ENCODE measurements at regions not wholly inside any gene's neighbourhood (a gene's known extent, or its start where the extent isn't known, plus 50 kb on each side); places are given as distances from the start of the nearest gene placed in this dataset.

GRCh38 chr7:114343949-114344708 is 70.5 kb upstream of the FOXP2 start:
- Histone ChIP-seq H3K27me3 (ENCODE audit: control insufficient read depth, extremely low read depth, insufficient read depth, low read length) (no peaks in the 10 kb centered on the region), H3K4me3 (ENCODE audit: control insufficient read depth in 2 of 3, extremely low read depth in 1 of 3, insufficient read depth in 2 of 3, low read depth in 1 of 3, low read length in 3 of 3) (no peak overlapping the region), H3K27ac (ENCODE audit: control insufficient read depth, insufficient read depth, low read length) (no peak overlapping the region), H3K9me1 (ENCODE audit: control insufficient read depth, extremely low read depth, insufficient read depth, low read length) (no peaks in the 10 kb centered on the region), H2AFZ (ENCODE audit: control insufficient read depth, low read length) (no peak overlapping the region), H3K9ac (ENCODE audit: control insufficient read depth, extremely low read depth, insufficient read depth, low read length) (no peak overlapping the region), H3K4me2 (ENCODE audit: control insufficient read depth, extremely low read depth, insufficient read depth, low read depth, low read length) (no peak overlapping the region), H3K9me3 (ENCODE audit: control insufficient read depth, low read depth, low read length) (no peaks in the 10 kb centered on the region), H4K20me1 (ENCODE audit: control insufficient read depth, extremely low read depth, insufficient read depth, low read length) (no peaks in the 10 kb centered on the region), H3K79me2 (ENCODE audit: control insufficient read depth, insufficient read depth, low read length) (no peaks in the 10 kb centered on the region), H3K36me3 (ENCODE audit: control insufficient read depth in 2 of 2, extremely low read depth in 1 of 2, insufficient read depth in 2 of 2, low read length in 2 of 2) (no peaks in the 10 kb centered on the region), H3K4me1 (ENCODE audit: control insufficient read depth, extremely low read depth, insufficient read depth, low read length) (peaks cover 12% of the 10 kb centered on the region)
- DNase-seq (ENCODE audit: low read depth, low spot score) (no peak), FAIRE-seq (no peak)
- TF ChIP-seq EZH2 (IDR thresholded peaks at IDR 0.05; ENCODE audit: low read length) (no peak), CTCF (optimal IDR thresholded peaks at IDR 0.05 in 1 of 3, IDR thresholded peaks at IDR 0.05 in 1 of 3, conservative IDR thresholded peaks at IDR 0.05 in 1 of 3; ENCODE audit: extremely low read depth in 1 of 3, insufficient read depth in 2 of 3, low read length in 3 of 3) (no peak)
- dilution Hi-C loops (cut with MboI; ENCODE audit: extremely low pct_ligation_motif_present, low sequenced_read_pairs): no loop called here

- no peak for TF ChIP-seq EZH2 (IDR thresholded peaks at IDR 0.05; ENCODE audit: low read length)
- TF ChIP-seq CTCF (optimal IDR thresholded peaks at IDR 0.05 in 1 of 3, IDR thresholded peaks at IDR 0.05 in 1 of 3, conservative IDR thresholded peaks at IDR 0.05 in 1 of 3; ENCODE audit: extremely low read depth in 1 of 3, insufficient read depth in 2 of 3, low read length in 3 of 3): no peak
- Histone ChIP-seq H3K27ac (ENCODE audit: control insufficient read depth, insufficient read depth, low read length) (no peak overlapping the region), H3K79me2 (ENCODE audit: control insufficient read depth, insufficient read depth, low read length) (no peaks in the 10 kb centered on the region), H3K4me3 (ENCODE audit: control insufficient read depth in 2 of 3, extremely low read depth in 1 of 3, insufficient read depth in 2 of 3, low read depth in 1 of 3, low read length in 3 of 3) (no peak overlapping the region), H3K9me3 (ENCODE audit: control insufficient read depth, low read depth, low read length) (no peaks in the 10 kb centered on the region), H3K4me2 (ENCODE audit: control insufficient read depth, extremely low read depth, insufficient read depth, low read depth, low read length) (no peak overlapping the region), H3K4me1 (ENCODE audit: control insufficient read depth, extremely low read depth, insufficient read depth, low read length) (peaks cover 12% of the 10 kb centered on the region), H2AFZ (ENCODE audit: control insufficient read depth, low read length) (peak overlapping the region; percentile 51), H3K36me3 (ENCODE audit: control insufficient read depth in 2 of 2, extremely low read depth in 1 of 2, insufficient read depth in 2 of 2, low read length in 2 of 2) (no peaks in the 10 kb centered on the region), H4K20me1 (ENCODE audit: control insufficient read depth, extremely low read depth, insufficient read depth, low read length) (no peaks in the 10 kb centered on the region), H3K9ac (ENCODE audit: control insufficient read depth, extremely low read depth, insufficient read depth, low read length) (no peak overlapping the region), H3K9me1 (ENCODE audit: control insufficient read depth, extremely low read depth, insufficient read depth, low read length) (no peaks in the 10 kb centered on the region), H3K27me3 (ENCODE audit: control insufficient read depth, extremely low read depth, insufficient read depth, low read length) (no peaks in the 10 kb centered on the region)
- DNase-seq (ENCODE audit: low read depth, low spot score) (no peak), FAIRE-seq (no peak)
- dilution Hi-C loops (cut with MboI; ENCODE audit: extremely low pct_ligation_motif_present, low sequenced_read_pairs): no loop called here
These were observed 72.0 kb upstream of the FOXP2 start for GRCh38 chr7:114342431-114343179.

Measured in keratinocyte (primary cell).